Astrocyte of the spinal cord (primary cell): ENCODE measurements at regions not wholly inside any gene's neighbourhood (a gene's known extent, or its start where the extent isn't known, plus 50 kb on each side); places are given as distances from the start of the nearest gene placed in this dataset.
"Not testable (repeated sequence)": the region's sequence is repeated elsewhere in the genome, so short reads cannot be mapped to it uniquely, and the experiment has no call there.

Experiments used
- DNase-seq: peaks from one replicate; pipeline ENCODE4 v3.0.0; 2011; ENCODE audit warnings: low read depth, low spot score
- H3K4me3 ChIP-seq: 2 replicates; pipeline ENCODE4 v1.5.1; 2011; ENCODE audit warnings: low read depth, mild to moderate bottlenecking, low read length, moderate library complexity
- CTCF ChIP-seq: IDR thresholded peaks from 2 replicates; pipeline ENCODE4 v1.5.1; 2012; ENCODE audit warnings: low read depth, mild to moderate bottlenecking, low read length, inconsistent platforms
- in situ Hi-C: cut with HindIII; loops from 2 replicates; pipeline ENCODE4 v1.10.0; 2017; ENCODE audit warnings: low sequenced_read_pairs

GRCh38 chr2:199055336-199055735, 402.4 kb downstream of the SATB2 start:
- no peak for DNase-seq
- no peak for TF ChIP-seq CTCF
- in situ Hi-C loops, result no loop called here
- H3K4me3 ChIP-seq, result no peak overlapping the region

- no peak for DNase-seq
- TF ChIP-seq CTCF, result no peak
- in situ Hi-C loops, result no loop called here
- H3K4me3 ChIP-seq, result no peak overlapping the region
Observed at GRCh38 chr2:199042660-199043379, 414.9 kb downstream of the SATB2 start.

- no peak overlapping the region for H3K4me3 ChIP-seq
- no peak for DNase-seq
- in situ Hi-C loops, result no loop called here
Observed at GRCh38 chr2:199040522-199040921, 417.2 kb downstream of the SATB2 start.

GRCh38 chr2:199033761-199034160, 424.0 kb downstream of the SATB2 start:
- in situ Hi-C loops, DNase-seq, H3K4me3 ChIP-seq: not testable (repeated sequence)

More at GRCh38 chr2:199040522-199040921, 417.2 kb downstream of the SATB2 start:
- TF ChIP-seq CTCF, result no peak

GRCh38 chr2:199025146-199025545, 432.6 kb downstream of the SATB2 start:
- DNase-seq, result no peak
- H3K4me3 ChIP-seq, result no peak overlapping the region
- in situ Hi-C loops, result no loop called here
- no peak for TF ChIP-seq CTCF

- no peak for TF ChIP-seq CTCF
- no peak for DNase-seq
- H3K4me3 ChIP-seq, result no peak overlapping the region
- in situ Hi-C loops, result no loop called here
Observed at GRCh38 chr2:199024224-199024623, 433.5 kb downstream of the SATB2 start.

GRCh38 chr2:199019898-199020507, 437.7 kb downstream of the SATB2 start:
- DNase-seq, result peak; percentile 64
- in situ Hi-C loops, result no loop called here
- H3K4me3 ChIP-seq, result no peak overlapping the region
- TF ChIP-seq CTCF, result peak; percentile 81
